Panc1 (cell line): ENCODE measurements at regions not wholly inside any gene's neighbourhood (a gene's known extent, or its start where the extent isn't known, plus 50 kb on each side); places are given as distances from the start of the nearest gene placed in this dataset.

Experiments
- TF ChIP-seq, protein P1 (sequence below): fragments of 450-650 bp; IDR thresholded peaks from 2 replicates; pipeline ENCODE4 v1.5.1; 2017; ENCODE audit warnings: mild to moderate bottlenecking
- TF ChIP-seq, protein P2 (sequence below), 2 experiments: IDR thresholded peaks; 2 replicates each; pipeline ENCODE4 v1.6.1; 2011 to 2012; ENCODE audit warnings: low read depth in 2 of 2, control low read depth in 1 of 2, low read length in 1 of 2, mild to moderate bottlenecking in 1 of 2, moderate library complexity in 1 of 2; ENCODE audit not compliant: insufficient read depth in 1 of 2

DNA sequence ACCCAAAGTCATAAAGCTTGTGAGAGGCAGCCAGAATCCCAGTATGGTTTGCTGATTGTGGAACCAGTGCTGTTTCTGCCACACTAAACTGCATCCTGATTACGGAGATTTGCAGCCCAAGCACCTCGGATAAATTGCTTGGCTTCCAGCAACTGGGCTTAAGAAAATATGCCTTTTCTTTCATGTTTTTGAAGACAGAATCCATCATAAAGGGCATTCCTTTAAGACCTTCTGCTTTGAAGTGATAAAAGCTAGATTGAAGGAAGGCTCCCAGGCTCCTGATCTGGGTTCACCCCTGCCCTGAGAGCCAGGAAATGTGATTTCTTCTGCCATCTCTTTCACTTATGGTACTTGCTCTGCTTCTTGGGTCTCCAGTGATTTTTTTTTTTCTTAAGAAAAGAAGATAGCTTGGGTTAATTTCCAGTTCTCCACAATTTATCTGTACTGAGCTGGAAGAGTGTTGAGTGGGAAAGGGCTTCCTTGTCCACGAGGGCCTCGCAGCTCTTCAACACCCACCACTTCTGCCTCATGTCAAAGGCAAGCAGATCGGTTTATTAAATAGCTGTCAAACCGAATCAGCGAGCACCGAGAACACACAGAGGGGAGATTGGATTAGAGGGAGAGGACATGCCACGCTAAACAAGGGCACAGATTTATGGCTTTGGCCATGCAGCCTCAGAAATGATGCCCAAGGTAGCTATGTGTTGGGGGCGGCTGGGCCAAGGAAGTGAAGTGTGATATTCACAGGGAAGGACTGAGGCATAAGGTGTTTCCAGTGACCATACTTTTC is 94.9 kb upstream of the TBX20 start:
- TF ChIP-seq, protein P1, sequence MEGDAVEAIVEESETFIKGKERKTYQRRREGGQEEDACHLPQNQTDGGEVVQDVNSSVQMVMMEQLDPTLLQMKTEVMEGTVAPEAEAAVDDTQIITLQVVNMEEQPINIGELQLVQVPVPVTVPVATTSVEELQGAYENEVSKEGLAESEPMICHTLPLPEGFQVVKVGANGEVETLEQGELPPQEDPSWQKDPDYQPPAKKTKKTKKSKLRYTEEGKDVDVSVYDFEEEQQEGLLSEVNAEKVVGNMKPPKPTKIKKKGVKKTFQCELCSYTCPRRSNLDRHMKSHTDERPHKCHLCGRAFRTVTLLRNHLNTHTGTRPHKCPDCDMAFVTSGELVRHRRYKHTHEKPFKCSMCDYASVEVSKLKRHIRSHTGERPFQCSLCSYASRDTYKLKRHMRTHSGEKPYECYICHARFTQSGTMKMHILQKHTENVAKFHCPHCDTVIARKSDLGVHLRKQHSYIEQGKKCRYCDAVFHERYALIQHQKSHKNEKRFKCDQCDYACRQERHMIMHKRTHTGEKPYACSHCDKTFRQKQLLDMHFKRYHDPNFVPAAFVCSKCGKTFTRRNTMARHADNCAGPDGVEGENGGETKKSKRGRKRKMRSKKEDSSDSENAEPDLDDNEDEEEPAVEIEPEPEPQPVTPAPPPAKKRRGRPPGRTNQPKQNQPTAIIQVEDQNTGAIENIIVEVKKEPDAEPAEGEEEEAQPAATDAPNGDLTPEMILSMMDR, result no peak
- TF ChIP-seq, protein P2, sequence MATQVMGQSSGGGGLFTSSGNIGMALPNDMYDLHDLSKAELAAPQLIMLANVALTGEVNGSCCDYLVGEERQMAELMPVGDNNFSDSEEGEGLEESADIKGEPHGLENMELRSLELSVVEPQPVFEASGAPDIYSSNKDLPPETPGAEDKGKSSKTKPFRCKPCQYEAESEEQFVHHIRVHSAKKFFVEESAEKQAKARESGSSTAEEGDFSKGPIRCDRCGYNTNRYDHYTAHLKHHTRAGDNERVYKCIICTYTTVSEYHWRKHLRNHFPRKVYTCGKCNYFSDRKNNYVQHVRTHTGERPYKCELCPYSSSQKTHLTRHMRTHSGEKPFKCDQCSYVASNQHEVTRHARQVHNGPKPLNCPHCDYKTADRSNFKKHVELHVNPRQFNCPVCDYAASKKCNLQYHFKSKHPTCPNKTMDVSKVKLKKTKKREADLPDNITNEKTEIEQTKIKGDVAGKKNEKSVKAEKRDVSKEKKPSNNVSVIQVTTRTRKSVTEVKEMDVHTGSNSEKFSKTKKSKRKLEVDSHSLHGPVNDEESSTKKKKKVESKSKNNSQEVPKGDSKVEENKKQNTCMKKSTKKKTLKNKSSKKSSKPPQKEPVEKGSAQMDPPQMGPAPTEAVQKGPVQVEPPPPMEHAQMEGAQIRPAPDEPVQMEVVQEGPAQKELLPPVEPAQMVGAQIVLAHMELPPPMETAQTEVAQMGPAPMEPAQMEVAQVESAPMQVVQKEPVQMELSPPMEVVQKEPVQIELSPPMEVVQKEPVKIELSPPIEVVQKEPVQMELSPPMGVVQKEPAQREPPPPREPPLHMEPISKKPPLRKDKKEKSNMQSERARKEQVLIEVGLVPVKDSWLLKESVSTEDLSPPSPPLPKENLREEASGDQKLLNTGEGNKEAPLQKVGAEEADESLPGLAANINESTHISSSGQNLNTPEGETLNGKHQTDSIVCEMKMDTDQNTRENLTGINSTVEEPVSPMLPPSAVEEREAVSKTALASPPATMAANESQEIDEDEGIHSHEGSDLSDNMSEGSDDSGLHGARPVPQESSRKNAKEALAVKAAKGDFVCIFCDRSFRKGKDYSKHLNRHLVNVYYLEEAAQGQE (IDR thresholded peaks at IDR 0.05; ENCODE audit: insufficient read depth in 1 of 2, low read depth in 2 of 2, low read length in 1 of 2), result no peak
